ENCODE measurements at regions not wholly inside any gene's neighbourhood (a gene's known extent, or its start where the extent isn't known, plus 50 kb on each side); places are given as distances from the start of the nearest gene placed in this dataset.

DNA sequence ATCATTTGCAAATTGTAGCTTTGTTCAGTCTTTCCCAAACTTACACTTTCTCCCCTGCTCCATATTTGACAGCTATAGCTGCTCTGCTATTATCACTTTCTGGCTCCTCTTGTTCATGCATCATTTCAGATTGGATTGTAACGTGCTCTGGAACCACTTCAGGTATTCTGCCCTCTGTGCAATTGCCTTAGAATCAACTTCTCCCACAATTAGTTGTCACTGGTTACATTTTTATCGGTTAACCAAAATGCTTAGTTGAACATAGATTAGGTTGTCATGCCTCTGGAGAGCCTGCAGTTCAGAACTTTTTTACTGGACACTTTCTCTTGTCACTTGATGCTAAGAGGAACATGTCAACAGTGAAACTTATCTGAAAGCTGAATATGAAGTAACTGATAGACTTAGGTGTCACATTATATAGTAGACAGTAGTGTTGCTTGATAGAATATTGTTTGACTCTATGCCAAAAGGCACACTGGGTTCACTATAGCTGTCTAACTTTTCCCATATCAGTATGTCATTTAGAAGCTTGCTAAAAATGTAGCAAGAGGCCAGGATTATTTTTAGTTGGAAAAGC lies 127.7 kb upstream of the PTPRK start:
- TF ChIP-seq CTCF (IDR thresholded peaks at IDR 0.05) (no peak), POLR2A (IDR thresholded peaks at IDR 0.05) (no peak)
